ENCODE measurements at regions not wholly inside any gene's neighbourhood (a gene's known extent, or its start where the extent isn't known, plus 50 kb on each side); places are given as distances from the start of the nearest gene placed in this dataset.
"Not testable (repeated sequence)": the region's sequence is repeated elsewhere in the genome, so short reads cannot be mapped to it uniquely, and the experiment has no call there.

- no peak overlapping the region for H3K27ac ChIP-seq (ENCODE audit: low read depth, low read length)
- 37 to 62% (median 59%) methylated on average over 5 of the region's 5 CpGs for WGBS, 3 donors
Measured at GRCh38 chr11:82405421-82405820, 328.2 kb downstream of the FAM181B start.

- WGBS, 3 donors: 91 to 95% (median 91%) methylated on average over 5 of the region's 5 CpGs
- H3K27ac ChIP-seq (ENCODE audit: low read depth, low read length): no peak overlapping the region
Measured at GRCh38 chr11:82404981-82405380, 328.7 kb downstream of the FAM181B start.

GRCh38 chr11:82403640-82404305 is 329.9 kb downstream of the FAM181B start:
- WGBS, 3 donors: 94 to 96% (median 94%) methylated on average over 36 to 49 of the region's 49 CpGs
- no peak overlapping the region for H3K27ac ChIP-seq (ENCODE audit: low read depth, low read length)

GRCh38 chr11:82398300-82398815 is 335.3 kb downstream of the FAM181B start:
- H3K27ac ChIP-seq (ENCODE audit: low read depth, low read length): no peak overlapping the region

GRCh38 chr11:82396639-82397038 is 337.0 kb downstream of the FAM181B start:
- H3K27ac ChIP-seq (ENCODE audit: low read depth, low read length): not testable (repeated sequence)
- 87 to 91% (median 88%) methylated on average over 5 of the region's 5 CpGs for WGBS, 3 donors

More at GRCh38 chr11:82398300-82398815, 335.3 kb downstream of the FAM181B start:
- WGBS, 3 donors: 66 to 77% (median 76%) methylated on average over 4 of the region's 4 CpGs

GRCh38 chr11:82384308-82384707 is 349.4 kb downstream of the FAM181B start:
- 18 to 50% (median 47%) methylated on average over 1 of the region's 1 CpG for WGBS, 3 donors
- no peak overlapping the region for H3K27ac ChIP-seq (ENCODE audit: low read depth, low read length)

GRCh38 chr11:82373781-82374542 is 359.7 kb downstream of the FAM181B start:
- WGBS, 3 donors: 76 to 84% (median 84%) methylated on average over 4 of the region's 4 CpGs
- no peak overlapping the region for H3K27ac ChIP-seq (ENCODE audit: low read depth, low read length)

GRCh38 chr11:82365351-82365750 is 368.3 kb downstream of the FAM181B start:
- WGBS, 3 donors: 69 to 78% (median 73%) methylated on average over 2 of the region's 2 CpGs

GRCh38 chr11:82356316-82356715 is 377.3 kb downstream of the FAM181B start:
- 54 to 84% (median 68%) methylated on average over 2 of the region's 2 CpGs for WGBS, 3 donors
- no peak overlapping the region for H3K27ac ChIP-seq (ENCODE audit: low read depth, low read length)

More at GRCh38 chr11:82365351-82365750, 368.3 kb downstream of the FAM181B start:
- no peak overlapping the region for H3K27ac ChIP-seq (ENCODE audit: low read depth, low read length)

- 69 to 84% (median 70%) methylated on average over 5 of the region's 5 CpGs for WGBS, 3 donors
- H3K27ac ChIP-seq (ENCODE audit: low read depth, low read length): no peak overlapping the region
Measured at GRCh38 chr11:82355313-82355823, 378.3 kb downstream of the FAM181B start.

GRCh38 chr11:82326853-82327252 is 406.8 kb downstream of the FAM181B start:
- H3K27ac ChIP-seq (ENCODE audit: low read depth, low read length): no peak overlapping the region
- WGBS, 3 donors: 83 to 89% (median 84%) methylated on average over 3 of the region's 3 CpGs

GRCh38 chr11:82321206-82321605 is 412.5 kb downstream of the FAM181B start:
- 64 to 80% (median 77%) methylated on average over 6 of the region's 6 CpGs for WGBS, 3 donors
- H3K27ac ChIP-seq (ENCODE audit: low read depth, low read length): no peak overlapping the region

GRCh38 chr11:82315093-82315492 is 418.6 kb downstream of the FAM181B start:
- H3K27ac ChIP-seq (ENCODE audit: low read depth, low read length): no peak overlapping the region
- 18 to 27% (median 25%) methylated on average over 4 of the region's 4 CpGs for WGBS, 3 donors

- no peak overlapping the region for H3K27ac ChIP-seq (ENCODE audit: low read depth, low read length)
- 24 to 51% (median 50%) methylated on average over 2 of the region's 2 CpGs for WGBS, 3 donors
Measured at GRCh38 chr11:82308979-82309378, 424.7 kb downstream of the FAM181B start.

GRCh38 chr11:82305123-82305522 is 428.5 kb downstream of the FAM181B start:
- no peak overlapping the region for H3K27ac ChIP-seq (ENCODE audit: low read depth, low read length)
- WGBS, 3 donors: 61 to 83% (median 62%) methylated on average over 1 of the region's 1 CpG

- H3K27ac ChIP-seq (ENCODE audit: low read depth, low read length): no peak overlapping the region
Measured at GRCh38 chr11:82303671-82304070, 430.0 kb downstream of the FAM181B start.

GRCh38 chr11:82288471-82288870 is 445.2 kb downstream of the FAM181B start:
- 43 to 62% (median 61%) methylated on average over 2 of the region's 2 CpGs for WGBS, 3 donors

GRCh38 chr11:82270870-82271269 is 462.8 kb downstream of the FAM181B start:
- no peak overlapping the region for H3K27ac ChIP-seq (ENCODE audit: low read depth, low read length)
- WGBS, 3 donors: 85 to 97% (median 87%) methylated on average over 1 of the region's 1 CpG

More at GRCh38 chr11:82288471-82288870, 445.2 kb downstream of the FAM181B start:
- H3K27ac ChIP-seq (ENCODE audit: low read depth, low read length): no peak overlapping the region

GRCh38 chr11:82268627-82269026 is 465.0 kb downstream of the FAM181B start:
- WGBS, 3 donors: 52 to 73% (median 68%) methylated on average over 6 of the region's 6 CpGs
- no peak overlapping the region for H3K27ac ChIP-seq (ENCODE audit: low read depth, low read length)

All from adipose tissue (tissue), 3 donors.